HEK293 (cell line): ENCODE measurements at regions not wholly inside any gene's neighbourhood (a gene's known extent, or its start where the extent isn't known, plus 50 kb on each side); places are given as distances from the start of the nearest gene placed in this dataset.

Experiments used
- KLF10 ChIP-seq: fragments of 450-650 bp; IDR thresholded peaks from 2 replicates; pipeline ENCODE4 v1.5.1; 2018; ENCODE audit warnings: missing biosample characterization, mild to moderate bottlenecking, missing genetic modification characterization
- KLF8 ChIP-seq: fragments of 450-650 bp; formaldehyde crosslinking; IDR thresholded peaks from 2 replicates; pipeline ENCODE4 v1.5.1; 2016; ENCODE audit warnings: missing biosample characterization, missing genetic modification characterization
- SALL2 ChIP-seq: fragments of 450-650 bp; formaldehyde crosslinking; IDR thresholded peaks from 2 replicates; pipeline ENCODE4 v1.5.0; 2017; ENCODE audit warnings: missing biosample characterization, mild to moderate bottlenecking, missing genetic modification characterization, borderline replicate concordance
- SP7 ChIP-seq: fragments of 450-650 bp; formaldehyde crosslinking; IDR thresholded peaks from 2 replicates; pipeline ENCODE4 v1.5.1; 2016; ENCODE audit warnings: missing biosample characterization, missing genetic modification characterization
- WT1 ChIP-seq: fragments of 450-650 bp; formaldehyde crosslinking; IDR thresholded peaks from 2 replicates; pipeline ENCODE4 v1.5.1; 2016; ENCODE audit warnings: missing biosample characterization, missing genetic modification characterization
- ZBTB1 ChIP-seq: fragments of 450-650 bp; formaldehyde crosslinking; IDR thresholded peaks from 2 replicates; pipeline ENCODE4 v1.5.1; 2016; ENCODE audit warnings: missing biosample characterization, missing genetic modification characterization
- ZBTB8A ChIP-seq: fragments of 450-650 bp; formaldehyde crosslinking; IDR thresholded peaks from 2 replicates; pipeline ENCODE4 v1.5.1; 2016; ENCODE audit warnings: missing biosample characterization, missing genetic modification characterization
- ZEB2 ChIP-seq: fragments of 450-650 bp; formaldehyde crosslinking; IDR thresholded peaks from 2 replicates; pipeline ENCODE4 v1.5.1; 2016; ENCODE audit warnings: missing biosample characterization, missing genetic modification characterization
- ZNF184 ChIP-seq: fragments of 450-650 bp; IDR thresholded peaks from 2 replicates; pipeline ENCODE4 v1.5.1; 2018; ENCODE audit warnings: missing biosample characterization, mild to moderate bottlenecking, missing genetic modification characterization
- ZNF324 ChIP-seq: fragments of 450-650 bp; formaldehyde crosslinking; IDR thresholded peaks from 2 replicates; pipeline ENCODE4 v1.5.1; 2016; ENCODE audit warnings: missing biosample characterization, missing genetic modification characterization
- ZNF354C ChIP-seq: fragments of 450-650 bp; formaldehyde crosslinking; IDR thresholded peaks from 2 replicates; pipeline ENCODE4 v1.5.1; 2016; ENCODE audit warnings: missing biosample characterization, missing genetic modification characterization, low read depth, borderline replicate concordance
- ZNF366 ChIP-seq: fragments of 450-650 bp; formaldehyde crosslinking; conservative IDR thresholded peaks from 2 replicates; pipeline ENCODE4 v1.5.1; 2016; ENCODE audit warnings: missing biosample characterization, missing genetic modification characterization
- ZNF394 ChIP-seq: fragments of 450-650 bp; formaldehyde crosslinking; IDR thresholded peaks from 2 replicates; pipeline ENCODE4 v1.5.1; 2016; ENCODE audit warnings: missing biosample characterization, missing genetic modification characterization, mild to moderate bottlenecking, moderate library complexity, borderline replicate concordance
- ZNF423 ChIP-seq: fragments of 450-650 bp; formaldehyde crosslinking; IDR thresholded peaks from 2 replicates; pipeline ENCODE4 v1.5.1; 2016; ENCODE audit warnings: missing biosample characterization, missing genetic modification characterization
- ZNF658 ChIP-seq: fragments of 450-650 bp; formaldehyde crosslinking; IDR thresholded peaks from 2 replicates; pipeline ENCODE4; 2016; ENCODE audit warnings: missing biosample characterization, missing genetic modification characterization
- ZNF664 ChIP-seq: fragments of 450-650 bp; formaldehyde crosslinking; IDR thresholded peaks from 2 replicates; pipeline ENCODE4 v1.5.1; 2016; ENCODE audit warnings: missing biosample characterization, missing genetic modification characterization
- ZNF843 ChIP-seq: fragments of 450-650 bp; formaldehyde crosslinking; IDR thresholded peaks from 2 replicates; pipeline ENCODE4 v1.5.1; 2016; ENCODE audit warnings: missing biosample characterization, missing genetic modification characterization
- TF ChIP-seq, protein P1 (sequence below): fragments of 450-650 bp; formaldehyde crosslinking; IDR thresholded peaks from 2 replicates; pipeline ENCODE4 v1.5.1; 2017; ENCODE audit warnings: missing biosample characterization, missing genetic modification characterization
- TF ChIP-seq, protein P2 (sequence below): fragments of 450-650 bp; formaldehyde crosslinking; IDR thresholded peaks from 2 replicates; pipeline ENCODE4 v1.5.1; 2016; ENCODE audit warnings: missing biosample characterization, missing genetic modification characterization
- TF ChIP-seq, protein P3 (sequence below): fragments of 450-650 bp; formaldehyde crosslinking; IDR thresholded peaks from 2 replicates; pipeline ENCODE4 v1.5.1; 2016; ENCODE audit warnings: missing biosample characterization, missing genetic modification characterization
- TF ChIP-seq, protein P4 (sequence below): fragments of 450-650 bp; formaldehyde crosslinking; IDR thresholded peaks from 2 replicates; pipeline ENCODE4 v1.5.1; 2016; ENCODE audit warnings: missing biosample characterization, missing genetic modification characterization
- TF ChIP-seq, protein P5 (sequence below): fragments of 450-650 bp; formaldehyde crosslinking; IDR thresholded peaks from 2 replicates; pipeline ENCODE4 v1.5.1; 2016; ENCODE audit warnings: missing biosample characterization, missing genetic modification characterization
- TF ChIP-seq, protein P6 (sequence below): fragments of 450-650 bp; formaldehyde crosslinking; IDR thresholded peaks from 2 replicates; pipeline ENCODE4 v1.5.1; 2016; ENCODE audit warnings: missing biosample characterization, missing genetic modification characterization
- TF ChIP-seq, protein P7 (sequence below): fragments of 450-650 bp; formaldehyde crosslinking; IDR thresholded peaks from 2 replicates; pipeline ENCODE4 v1.5.1; 2017; ENCODE audit warnings: missing biosample characterization, missing genetic modification characterization

DNA sequence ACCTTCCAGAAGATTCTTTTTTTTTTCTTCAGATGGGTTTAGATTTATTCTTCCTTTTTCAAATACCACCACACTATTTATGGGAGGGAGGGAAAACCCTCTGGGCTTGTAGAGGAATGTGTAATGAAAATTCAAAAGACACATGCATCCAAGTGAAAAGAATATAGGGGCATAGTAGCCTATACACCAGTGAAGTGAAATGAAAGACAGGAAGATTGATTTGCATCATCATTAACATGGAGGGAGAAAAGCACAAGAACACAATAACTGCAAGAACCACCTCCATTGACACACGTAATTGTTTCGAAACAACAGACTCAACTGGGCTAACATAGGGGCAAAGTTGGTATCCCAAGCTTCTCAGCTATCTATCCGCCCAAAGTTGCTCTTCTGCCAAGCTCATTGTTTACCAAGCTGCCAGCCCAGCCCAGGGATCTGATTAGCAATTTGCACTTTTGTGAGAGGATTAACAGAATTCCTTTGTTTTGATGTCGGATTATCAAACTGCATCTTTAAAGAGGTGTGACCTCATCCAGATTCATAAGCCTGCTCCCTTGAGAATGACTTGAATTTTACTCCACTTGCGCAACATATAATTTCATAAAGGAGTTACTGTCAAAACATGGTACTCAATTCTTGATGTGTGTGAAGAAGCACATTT, 430.5 kb upstream of the SOX5 start (continued):
- TF ChIP-seq, protein P1, sequence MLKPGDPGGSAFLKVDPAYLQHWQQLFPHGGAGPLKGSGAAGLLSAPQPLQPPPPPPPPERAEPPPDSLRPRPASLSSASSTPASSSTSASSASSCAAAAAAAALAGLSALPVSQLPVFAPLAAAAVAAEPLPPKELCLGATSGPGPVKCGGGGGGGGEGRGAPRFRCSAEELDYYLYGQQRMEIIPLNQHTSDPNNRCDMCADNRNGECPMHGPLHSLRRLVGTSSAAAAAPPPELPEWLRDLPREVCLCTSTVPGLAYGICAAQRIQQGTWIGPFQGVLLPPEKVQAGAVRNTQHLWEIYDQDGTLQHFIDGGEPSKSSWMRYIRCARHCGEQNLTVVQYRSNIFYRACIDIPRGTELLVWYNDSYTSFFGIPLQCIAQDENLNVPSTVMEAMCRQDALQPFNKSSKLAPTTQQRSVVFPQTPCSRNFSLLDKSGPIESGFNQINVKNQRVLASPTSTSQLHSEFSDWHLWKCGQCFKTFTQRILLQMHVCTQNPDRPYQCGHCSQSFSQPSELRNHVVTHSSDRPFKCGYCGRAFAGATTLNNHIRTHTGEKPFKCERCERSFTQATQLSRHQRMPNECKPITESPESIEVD (tag by site-specific recombination), result peak; percentile 84
- no peak for TF ChIP-seq SALL2 (tag by site-specific recombination)
- no peak for TF ChIP-seq ZBTB8A (tag by site-specific recombination)
- 0 out of 2 replicates have a peak, but pooled peaks have one; percentile 30 for TF ChIP-seq KLF10 (tag by site-specific recombination)
- no peak for TF ChIP-seq ZNF423 (tag by site-specific recombination)
- TF ChIP-seq ZNF354C, result no peak
- no peak for TF ChIP-seq ZNF658 (tag by site-specific recombination)
- TF ChIP-seq, protein P2, sequence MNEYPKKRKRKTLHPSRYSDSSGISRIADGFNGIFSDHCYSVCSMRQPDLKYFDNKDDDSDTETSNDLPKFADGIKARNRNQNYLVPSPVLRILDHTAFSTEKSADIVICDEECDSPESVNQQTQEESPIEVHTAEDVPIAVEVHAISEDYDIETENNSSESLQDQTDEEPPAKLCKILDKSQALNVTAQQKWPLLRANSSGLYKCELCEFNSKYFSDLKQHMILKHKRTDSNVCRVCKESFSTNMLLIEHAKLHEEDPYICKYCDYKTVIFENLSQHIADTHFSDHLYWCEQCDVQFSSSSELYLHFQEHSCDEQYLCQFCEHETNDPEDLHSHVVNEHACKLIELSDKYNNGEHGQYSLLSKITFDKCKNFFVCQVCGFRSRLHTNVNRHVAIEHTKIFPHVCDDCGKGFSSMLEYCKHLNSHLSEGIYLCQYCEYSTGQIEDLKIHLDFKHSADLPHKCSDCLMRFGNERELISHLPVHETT, result 0 out of 2 replicates have a peak, but pooled peaks have one; percentile 34
- peak; percentile 91 for TF ChIP-seq SP7
- TF ChIP-seq ZNF664 (tag by site-specific recombination), result no peak
- TF ChIP-seq, protein P3, sequence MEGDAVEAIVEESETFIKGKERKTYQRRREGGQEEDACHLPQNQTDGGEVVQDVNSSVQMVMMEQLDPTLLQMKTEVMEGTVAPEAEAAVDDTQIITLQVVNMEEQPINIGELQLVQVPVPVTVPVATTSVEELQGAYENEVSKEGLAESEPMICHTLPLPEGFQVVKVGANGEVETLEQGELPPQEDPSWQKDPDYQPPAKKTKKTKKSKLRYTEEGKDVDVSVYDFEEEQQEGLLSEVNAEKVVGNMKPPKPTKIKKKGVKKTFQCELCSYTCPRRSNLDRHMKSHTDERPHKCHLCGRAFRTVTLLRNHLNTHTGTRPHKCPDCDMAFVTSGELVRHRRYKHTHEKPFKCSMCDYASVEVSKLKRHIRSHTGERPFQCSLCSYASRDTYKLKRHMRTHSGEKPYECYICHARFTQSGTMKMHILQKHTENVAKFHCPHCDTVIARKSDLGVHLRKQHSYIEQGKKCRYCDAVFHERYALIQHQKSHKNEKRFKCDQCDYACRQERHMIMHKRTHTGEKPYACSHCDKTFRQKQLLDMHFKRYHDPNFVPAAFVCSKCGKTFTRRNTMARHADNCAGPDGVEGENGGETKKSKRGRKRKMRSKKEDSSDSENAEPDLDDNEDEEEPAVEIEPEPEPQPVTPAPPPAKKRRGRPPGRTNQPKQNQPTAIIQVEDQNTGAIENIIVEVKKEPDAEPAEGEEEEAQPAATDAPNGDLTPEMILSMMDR (tag by site-specific recombination), result no peak
- peak; percentile 83 for TF ChIP-seq ZEB2 (tag by site-specific recombination)
- TF ChIP-seq, protein P4, sequence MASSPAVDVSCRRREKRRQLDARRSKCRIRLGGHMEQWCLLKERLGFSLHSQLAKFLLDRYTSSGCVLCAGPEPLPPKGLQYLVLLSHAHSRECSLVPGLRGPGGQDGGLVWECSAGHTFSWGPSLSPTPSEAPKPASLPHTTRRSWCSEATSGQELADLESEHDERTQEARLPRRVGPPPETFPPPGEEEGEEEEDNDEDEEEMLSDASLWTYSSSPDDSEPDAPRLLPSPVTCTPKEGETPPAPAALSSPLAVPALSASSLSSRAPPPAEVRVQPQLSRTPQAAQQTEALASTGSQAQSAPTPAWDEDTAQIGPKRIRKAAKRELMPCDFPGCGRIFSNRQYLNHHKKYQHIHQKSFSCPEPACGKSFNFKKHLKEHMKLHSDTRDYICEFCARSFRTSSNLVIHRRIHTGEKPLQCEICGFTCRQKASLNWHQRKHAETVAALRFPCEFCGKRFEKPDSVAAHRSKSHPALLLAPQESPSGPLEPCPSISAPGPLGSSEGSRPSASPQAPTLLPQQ, result 0 out of 2 replicates have a peak, but pooled peaks have one; percentile 24
- TF ChIP-seq ZNF843 (tag by site-specific recombination), result peak; percentile 55; the same call in 1 of the 2 replicates
- TF ChIP-seq ZNF366 (tag by site-specific recombination), result peak; percentile 69
- TF ChIP-seq WT1 (tag by site-specific recombination), result peak; percentile 75
- TF ChIP-seq, protein P5, sequence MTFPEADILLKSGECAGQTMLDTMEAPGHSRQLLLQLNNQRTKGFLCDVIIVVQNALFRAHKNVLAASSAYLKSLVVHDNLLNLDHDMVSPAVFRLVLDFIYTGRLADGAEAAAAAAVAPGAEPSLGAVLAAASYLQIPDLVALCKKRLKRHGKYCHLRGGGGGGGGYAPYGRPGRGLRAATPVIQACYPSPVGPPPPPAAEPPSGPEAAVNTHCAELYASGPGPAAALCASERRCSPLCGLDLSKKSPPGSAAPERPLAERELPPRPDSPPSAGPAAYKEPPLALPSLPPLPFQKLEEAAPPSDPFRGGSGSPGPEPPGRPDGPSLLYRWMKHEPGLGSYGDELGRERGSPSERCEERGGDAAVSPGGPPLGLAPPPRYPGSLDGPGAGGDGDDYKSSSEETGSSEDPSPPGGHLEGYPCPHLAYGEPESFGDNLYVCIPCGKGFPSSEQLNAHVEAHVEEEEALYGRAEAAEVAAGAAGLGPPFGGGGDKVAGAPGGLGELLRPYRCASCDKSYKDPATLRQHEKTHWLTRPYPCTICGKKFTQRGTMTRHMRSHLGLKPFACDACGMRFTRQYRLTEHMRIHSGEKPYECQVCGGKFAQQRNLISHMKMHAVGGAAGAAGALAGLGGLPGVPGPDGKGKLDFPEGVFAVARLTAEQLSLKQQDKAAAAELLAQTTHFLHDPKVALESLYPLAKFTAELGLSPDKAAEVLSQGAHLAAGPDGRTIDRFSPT (tag by site-specific recombination), result peak; percentile 80
- peak; percentile 55; the same call in 1 of the 2 replicates for TF ChIP-seq ZNF394 (tag by site-specific recombination)
- TF ChIP-seq ZNF184 (tag by site-specific recombination), result 0 out of 2 replicates have a peak, but pooled peaks have one; percentile 21
- TF ChIP-seq, protein P6, sequence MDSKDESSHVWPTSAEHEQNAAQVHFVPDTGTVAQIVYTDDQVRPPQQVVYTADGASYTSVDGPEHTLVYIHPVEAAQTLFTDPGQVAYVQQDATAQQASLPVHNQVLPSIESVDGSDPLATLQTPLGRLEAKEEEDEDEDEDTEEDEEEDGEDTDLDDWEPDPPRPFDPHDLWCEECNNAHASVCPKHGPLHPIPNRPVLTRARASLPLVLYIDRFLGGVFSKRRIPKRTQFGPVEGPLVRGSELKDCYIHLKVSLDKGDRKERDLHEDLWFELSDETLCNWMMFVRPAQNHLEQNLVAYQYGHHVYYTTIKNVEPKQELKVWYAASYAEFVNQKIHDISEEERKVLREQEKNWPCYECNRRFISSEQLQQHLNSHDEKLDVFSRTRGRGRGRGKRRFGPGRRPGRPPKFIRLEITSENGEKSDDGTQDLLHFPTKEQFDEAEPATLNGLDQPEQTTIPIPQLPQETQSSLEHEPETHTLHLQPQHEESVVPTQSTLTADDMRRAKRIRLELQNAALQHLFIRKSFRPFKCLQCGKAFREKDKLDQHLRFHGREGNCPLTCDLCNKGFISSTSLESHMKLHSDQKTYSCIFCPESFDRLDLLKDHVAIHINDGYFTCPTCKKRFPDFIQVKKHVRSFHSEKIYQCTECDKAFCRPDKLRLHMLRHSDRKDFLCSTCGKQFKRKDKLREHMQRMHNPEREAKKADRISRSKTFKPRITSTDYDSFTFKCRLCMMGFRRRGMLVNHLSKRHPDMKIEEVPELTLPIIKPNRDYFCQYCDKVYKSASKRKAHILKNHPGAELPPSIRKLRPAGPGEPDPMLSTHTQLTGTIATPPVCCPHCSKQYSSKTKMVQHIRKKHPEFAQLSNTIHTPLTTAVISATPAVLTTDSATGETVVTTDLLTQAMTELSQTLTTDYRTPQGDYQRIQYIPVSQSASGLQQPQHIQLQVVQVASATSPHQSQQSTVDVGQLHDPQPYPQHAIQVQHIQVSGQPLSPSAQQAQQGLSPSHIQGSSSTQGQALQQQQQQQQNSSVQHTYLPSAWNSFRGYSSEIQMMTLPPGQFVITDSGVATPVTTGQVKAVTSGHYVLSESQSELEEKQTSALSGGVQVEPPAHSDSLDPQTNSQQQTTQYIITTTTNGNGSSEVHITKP (tag by site-specific recombination), result 0 out of 2 replicates have a peak, but pooled peaks have one; percentile 10
- TF ChIP-seq, protein P7, sequence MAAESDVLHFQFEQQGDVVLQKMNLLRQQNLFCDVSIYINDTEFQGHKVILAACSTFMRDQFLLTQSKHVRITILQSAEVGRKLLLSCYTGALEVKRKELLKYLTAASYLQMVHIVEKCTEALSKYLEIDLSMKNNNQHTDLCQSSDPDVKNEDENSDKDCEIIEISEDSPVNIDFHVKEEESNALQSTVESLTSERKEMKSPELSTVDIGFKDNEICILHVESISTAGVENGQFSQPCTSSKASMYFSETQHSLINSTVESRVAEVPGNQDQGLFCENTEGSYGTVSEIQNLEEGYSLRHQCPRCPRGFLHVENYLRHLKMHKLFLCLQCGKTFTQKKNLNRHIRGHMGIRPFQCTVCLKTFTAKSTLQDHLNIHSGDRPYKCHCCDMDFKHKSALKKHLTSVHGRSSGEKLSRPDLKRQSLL (tag by site-specific recombination), result no peak
- no peak for TF ChIP-seq ZBTB1 (tag by site-specific recombination)
- TF ChIP-seq ZNF324 (tag by site-specific recombination), result 0 out of 2 replicates have a peak, but pooled peaks have one; percentile 32
- peak; percentile 27; the same call in 1 of the 2 replicates for TF ChIP-seq KLF8 (tag by site-specific recombination)
